ENCODE measurements at regions not wholly inside any gene's neighbourhood (a gene's known extent, or its start where the extent isn't known, plus 50 kb on each side); places are given as distances from the start of the nearest gene placed in this dataset.

DNA sequence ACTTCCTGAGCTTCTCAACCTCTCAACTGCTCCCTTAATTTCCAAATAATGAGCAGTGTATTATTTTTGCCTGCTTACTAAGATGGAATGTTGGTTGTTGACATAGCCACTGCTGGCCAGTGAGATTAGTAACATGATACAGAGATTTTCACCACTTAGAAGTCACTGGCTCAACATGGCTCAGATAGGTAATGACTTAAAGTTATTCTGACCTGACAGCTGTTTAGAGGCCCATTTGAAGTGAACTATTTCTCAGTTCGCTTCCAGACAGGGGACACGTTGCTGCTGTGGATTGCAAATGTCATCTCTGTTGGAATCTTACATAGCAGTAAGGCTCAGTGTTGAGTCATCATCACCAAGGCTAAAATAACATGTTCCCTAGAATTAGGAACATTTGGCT lies 490.2 kb downstream of the TLE4 start:
- TF ChIP-seq, protein P1, sequence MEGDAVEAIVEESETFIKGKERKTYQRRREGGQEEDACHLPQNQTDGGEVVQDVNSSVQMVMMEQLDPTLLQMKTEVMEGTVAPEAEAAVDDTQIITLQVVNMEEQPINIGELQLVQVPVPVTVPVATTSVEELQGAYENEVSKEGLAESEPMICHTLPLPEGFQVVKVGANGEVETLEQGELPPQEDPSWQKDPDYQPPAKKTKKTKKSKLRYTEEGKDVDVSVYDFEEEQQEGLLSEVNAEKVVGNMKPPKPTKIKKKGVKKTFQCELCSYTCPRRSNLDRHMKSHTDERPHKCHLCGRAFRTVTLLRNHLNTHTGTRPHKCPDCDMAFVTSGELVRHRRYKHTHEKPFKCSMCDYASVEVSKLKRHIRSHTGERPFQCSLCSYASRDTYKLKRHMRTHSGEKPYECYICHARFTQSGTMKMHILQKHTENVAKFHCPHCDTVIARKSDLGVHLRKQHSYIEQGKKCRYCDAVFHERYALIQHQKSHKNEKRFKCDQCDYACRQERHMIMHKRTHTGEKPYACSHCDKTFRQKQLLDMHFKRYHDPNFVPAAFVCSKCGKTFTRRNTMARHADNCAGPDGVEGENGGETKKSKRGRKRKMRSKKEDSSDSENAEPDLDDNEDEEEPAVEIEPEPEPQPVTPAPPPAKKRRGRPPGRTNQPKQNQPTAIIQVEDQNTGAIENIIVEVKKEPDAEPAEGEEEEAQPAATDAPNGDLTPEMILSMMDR (conservative IDR thresholded peaks at IDR 0.05; ENCODE audit: low read length), result no peak
- no peak for TF ChIP-seq EZH2phosphoT487 (IDR thresholded peaks at IDR 0.05; ENCODE audit: borderline replicate concordance)

All from Loucy (cell line).